HG03469 (cell line): ENCODE measurements at regions not wholly inside any gene's neighbourhood (a gene's known extent, or its start where the extent isn't known, plus 50 kb on each side); places are given as distances from the start of the nearest gene placed in this dataset.
"Not testable (repeated sequence)": the region's sequence is repeated elsewhere in the genome, so short reads cannot be mapped to it uniquely, and the experiment has no call there.

ENCODE experiments used
- ATAC-seq: cut with Tn5 transposase; IDR thresholded peaks from one replicate; pipeline ENCODE4 v1.9.1; 2021; ENCODE audit warnings: mild to moderate bottlenecking, moderate library complexity, moderate number of reproducible peaks; ENCODE audit not compliant: unreplicated experiment

- peak; percentile 24 for ATAC-seq
Measured at GRCh38 chr4:184282251-184282713, 64.6 kb upstream of the ENPP6 start.

- ATAC-seq, result no peak
Measured at GRCh38 chr4:184281231-184282139, 63.8 kb upstream of the ENPP6 start.

- peak; percentile 29 for ATAC-seq
Measured at GRCh38 chr4:184280591-184281071, 63.0 kb upstream of the ENPP6 start.

- ATAC-seq, result no peak
Measured at GRCh38 chr4:184280137-184280536, 62.5 kb upstream of the ENPP6 start.

- ATAC-seq, result no peak
Measured at GRCh38 chr4:184279496-184280061, 61.9 kb upstream of the ENPP6 start.

GRCh38 chr4:184277769-184278168 is 60.1 kb upstream of the ENPP6 start:
- ATAC-seq, result not testable (repeated sequence)

- ATAC-seq, result not testable (repeated sequence)
Measured at GRCh38 chr4:184277010-184277409, 59.3 kb upstream of the ENPP6 start.

- not testable (repeated sequence) for ATAC-seq
Measured at GRCh38 chr4:184276346-184276745, 58.7 kb upstream of the ENPP6 start.

- ATAC-seq, result no peak
Measured at GRCh38 chr4:184275766-184276165, 58.1 kb upstream of the ENPP6 start.

GRCh38 chr4:184274286-184274951 is 56.7 kb upstream of the ENPP6 start:
- no peak for ATAC-seq

GRCh38 chr4:184273166-184274147 is 55.8 kb upstream of the ENPP6 start:
- ATAC-seq, result peak; percentile 45

GRCh38 chr4:184270808-184271413 is 53.2 kb upstream of the ENPP6 start:
- ATAC-seq, result no peak

- no peak for ATAC-seq
Measured at GRCh38 chr4:184269879-184270430, 52.3 kb upstream of the ENPP6 start.

- no peak for ATAC-seq
Measured at GRCh38 chr4:184268584-184269160, 51.0 kb upstream of the ENPP6 start.

GRCh38 chr4:184267673-184268583 is 50.3 kb upstream of the ENPP6 start:
- ATAC-seq, result peak; percentile 66
